PFSK-1 (cell line): ENCODE measurements at regions not wholly inside any gene's neighbourhood (a gene's known extent, or its start where the extent isn't known, plus 50 kb on each side); places are given as distances from the start of the nearest gene placed in this dataset.

ENCODE experiments used
- POLR2AphosphoS5 ChIP-seq: IDR thresholded peaks from 2 replicates; pipeline ENCODE4 v1.6.1; 2012; ENCODE audit warnings: low read depth, mild to moderate bottlenecking, control low read depth, low read length, moderate library complexity
- REST ChIP-seq, 2 experiments: IDR thresholded peaks; 2 replicates each; pipeline versions ENCODE4 v1.6.1 to v1.8.0; 2011 to 2012; ENCODE audit warnings: low read depth in 2 of 2, low read length in 2 of 2, control low read depth in 1 of 2, inconsistent platforms in 1 of 2, mild to moderate bottlenecking in 1 of 2, moderate library complexity in 1 of 2; ENCODE audit not compliant: insufficient read depth in 1 of 2

- TF ChIP-seq POLR2AphosphoS5 (no peak), REST (IDR thresholded peaks at IDR 0.05; ENCODE audit: insufficient read depth in 1 of 2, low read depth in 2 of 2, low read length in 2 of 2) (no peak)
Measured at GRCh38 chr13:90613076-90613795, 734.3 kb upstream of the MIR17HG start.
